Adrenal gland (tissue), 5 donors: ENCODE measurements at regions not wholly inside any gene's neighbourhood (a gene's known extent, or its start where the extent isn't known, plus 50 kb on each side); places are given as distances from the start of the nearest gene placed in this dataset.

Experiments
- POLR2A ChIP-seq, 2 donors: fragments of 450-650 bp; IDR thresholded peaks; one replicate each; pipeline ENCODE4 v1.6.1; 2017; ENCODE audit warnings: antibody characterized with exemption in 2 of 2, mild to moderate bottlenecking in 2 of 2, moderate library complexity in 1 of 2
- TF ChIP-seq, protein P1 (sequence below), 6 experiments: fragments of 450-650 bp in 4 of 6; fragments of 200-600 bp in 2 of 6; sonication (generic) in 1 of 6; IDR thresholded peaks; 1 replicate in 5 of 6; 2 replicates in 1 of 6; pipeline versions ENCODE4 v1.5.1 to v1.8.0; 2016 to 2021; ENCODE audit warnings: antibody characterized with exemption in 6 of 6, mild to moderate bottlenecking in 2 of 6, moderate library complexity in 1 of 6
- donor health status: DM: no; HTN: no; CAD: no.

DNA sequence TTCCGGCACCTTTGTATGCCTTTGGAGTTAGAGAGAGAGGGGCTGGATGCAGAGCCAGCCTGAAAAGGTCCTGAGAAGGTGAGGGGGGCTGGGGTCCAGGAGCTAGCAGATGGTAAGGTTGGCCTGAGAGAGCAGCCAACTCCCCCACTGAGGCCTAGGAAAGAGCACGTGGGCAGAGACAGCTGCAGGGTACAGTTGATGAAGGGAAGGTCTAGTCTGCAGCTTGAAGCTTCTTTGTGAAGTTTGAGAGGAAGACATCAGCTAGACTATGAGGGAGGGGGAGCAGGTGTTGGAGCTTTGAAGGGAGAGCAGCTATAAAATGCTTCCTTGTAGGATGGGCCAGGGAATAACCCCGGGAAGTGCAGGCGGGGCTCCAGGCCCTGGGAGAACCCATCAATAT, 289.3 kb upstream of the AMIGO2 start:
- TF ChIP-seq, protein P1, sequence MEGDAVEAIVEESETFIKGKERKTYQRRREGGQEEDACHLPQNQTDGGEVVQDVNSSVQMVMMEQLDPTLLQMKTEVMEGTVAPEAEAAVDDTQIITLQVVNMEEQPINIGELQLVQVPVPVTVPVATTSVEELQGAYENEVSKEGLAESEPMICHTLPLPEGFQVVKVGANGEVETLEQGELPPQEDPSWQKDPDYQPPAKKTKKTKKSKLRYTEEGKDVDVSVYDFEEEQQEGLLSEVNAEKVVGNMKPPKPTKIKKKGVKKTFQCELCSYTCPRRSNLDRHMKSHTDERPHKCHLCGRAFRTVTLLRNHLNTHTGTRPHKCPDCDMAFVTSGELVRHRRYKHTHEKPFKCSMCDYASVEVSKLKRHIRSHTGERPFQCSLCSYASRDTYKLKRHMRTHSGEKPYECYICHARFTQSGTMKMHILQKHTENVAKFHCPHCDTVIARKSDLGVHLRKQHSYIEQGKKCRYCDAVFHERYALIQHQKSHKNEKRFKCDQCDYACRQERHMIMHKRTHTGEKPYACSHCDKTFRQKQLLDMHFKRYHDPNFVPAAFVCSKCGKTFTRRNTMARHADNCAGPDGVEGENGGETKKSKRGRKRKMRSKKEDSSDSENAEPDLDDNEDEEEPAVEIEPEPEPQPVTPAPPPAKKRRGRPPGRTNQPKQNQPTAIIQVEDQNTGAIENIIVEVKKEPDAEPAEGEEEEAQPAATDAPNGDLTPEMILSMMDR (IDR thresholded peaks at IDR 0.05), result no peak
- no peak for TF ChIP-seq POLR2A (IDR thresholded peaks at IDR 0.05)
